GM23248 (cell line): ENCODE measurements at regions not wholly inside any gene's neighbourhood (a gene's known extent, or its start where the extent isn't known, plus 50 kb on each side); places are given as distances from the start of the nearest gene placed in this dataset.

Experiments
- DNase-seq: peaks from one replicate; pipeline ENCODE4 v3.0.0-alpha.2; 2015
- H2AFZ ChIP-seq: fragments of 200-600 bp; sonication (generic); 2 replicates; pipeline ENCODE4 v1.6.1; 2016; ENCODE audit warnings: antibody characterized with exemption
- H3F3A ChIP-seq: fragments of 200-600 bp; sonication (generic); 2 replicates; pipeline ENCODE4 v1.6.1; 2016; ENCODE audit warnings: mild to moderate bottlenecking, antibody characterized with exemption, mixed run types; ENCODE audit not compliant: insufficient read depth
- H3K27ac ChIP-seq: fragments of 200-600 bp; sonication (generic); 2 replicates; pipeline ENCODE4 v1.5.1; 2016; ENCODE audit warnings: mild to moderate bottlenecking
- H3K27me3 ChIP-seq: fragments of 200-600 bp; sonication (generic); replicated peaks from 2 replicates; pipeline ENCODE4 v1.6.1; 2016; ENCODE audit warnings: mild to moderate bottlenecking; ENCODE audit not compliant: insufficient read depth
- H3K36me3 ChIP-seq: fragments of 200-600 bp; sonication (generic); 2 replicates; pipeline ENCODE4 v1.6.1; 2016; ENCODE audit warnings: low read depth, mild to moderate bottlenecking
- H3K4me1 ChIP-seq: fragments of 200-600 bp; sonication (generic); 2 replicates; pipeline ENCODE4 v1.6.1; 2016; ENCODE audit warnings: mild to moderate bottlenecking; ENCODE audit not compliant: insufficient read depth
- H3K4me2 ChIP-seq: fragments of 200-600 bp; sonication (generic); one replicate; pipeline ENCODE4 v1.6.1; 2016; ENCODE audit warnings: mild to moderate bottlenecking; ENCODE audit not compliant: unreplicated experiment
- H3K4me3 ChIP-seq: fragments of 200-600 bp; sonication (generic); 2 replicates; pipeline ENCODE4 v1.5.1; 2016; ENCODE audit warnings: mild to moderate bottlenecking
- H3K79me2 ChIP-seq: fragments of 200-600 bp; sonication (generic); 2 replicates; pipeline ENCODE4 v1.6.1; 2016; ENCODE audit warnings: mild to moderate bottlenecking; ENCODE audit not compliant: insufficient read depth
- H3K9ac ChIP-seq: fragments of 200-600 bp; sonication (generic); 2 replicates; pipeline ENCODE4 v1.6.1; 2016; ENCODE audit warnings: mild to moderate bottlenecking
- H3K9me2 ChIP-seq: fragments of 200-600 bp; sonication (generic); 2 replicates; pipeline ENCODE4 v1.6.1; 2016; ENCODE audit warnings: mixed run types, mild to moderate bottlenecking, moderate library complexity; ENCODE audit not compliant: insufficient read depth
- H3K9me3 ChIP-seq: fragments of 200-600 bp; sonication (generic); one replicate; pipeline ENCODE4 v1.6.1; 2017; ENCODE audit warnings: low read depth
- H4K20me1 ChIP-seq: fragments of 200-600 bp; sonication (generic); 2 replicates; pipeline ENCODE4 v1.6.0; 2016; ENCODE audit not compliant: insufficient read depth
- EZH2 ChIP-seq: fragments of 200-600 bp; sonication (generic); IDR thresholded peaks from 2 replicates; pipeline ENCODE4 v1.6.1; 2018; ENCODE audit warnings: antibody characterized with exemption, mild to moderate bottlenecking; ENCODE audit not compliant: insufficient read depth, poor library complexity, severe bottlenecking
- EZH2phosphoT487 ChIP-seq: fragments of 200-600 bp; sonication (generic); IDR thresholded peaks from 2 replicates; pipeline ENCODE4 v1.6.1; 2018; ENCODE audit warnings: antibody characterized with exemption, moderate library complexity, mild to moderate bottlenecking, low read depth; ENCODE audit not compliant: insufficient read depth
- WGBS, 2 experiments: methylation state at CpG; one replicate each; pipeline ENCODE4 v1.1.6; 2015 to 2017; ENCODE audit warnings: low lambda C conversion rate in 2 of 2, low coverage in 1 of 2; ENCODE audit errors: missing lambda C conversion rate in 2 of 2; 5-methylcytosine and 5-hydroxymethylcytosine counted together
- in situ Hi-C: fragments of 300-500 bp; cut with MboI; formaldehyde crosslinking; loops from 2 replicates; pipeline ENCODE4 v1.15.0; 2020

GRCh38 chr4:96352051-96352517 is 512.2 kb downstream of the PDHA2 start:
- Histone ChIP-seq H3K79me2 (no peaks in the 10 kb centered on the region), H3K4me2 (no peak overlapping the region), H2AFZ (no peak overlapping the region), H3K27me3 (no peaks in the 10 kb centered on the region), H3K9ac (no peak overlapping the region), H3K4me1 (no peaks in the 10 kb centered on the region), H3K27ac (no peak overlapping the region), H3K9me2 (no peaks in the 10 kb centered on the region), H3F3A (no peaks in the 10 kb centered on the region), H4K20me1 (no peaks in the 10 kb centered on the region), H3K36me3 (no peaks in the 10 kb centered on the region), H3K9me3 (no peaks in the 10 kb centered on the region), H3K4me3 (no peak overlapping the region)
- no peak for DNase-seq
- in situ Hi-C loops, result no loop called here
- 0 to 1% methylated on average over 3 of the region's 3 CpGs for WGBS, 2 experiments
- TF ChIP-seq EZH2phosphoT487 (no peak), EZH2 (no peak)

GRCh38 chr4:96354036-96354712 is 514.3 kb downstream of the PDHA2 start:
- no peak overlapping the region for H3K9ac ChIP-seq
- no peaks in the 10 kb centered on the region for H3K9me3 ChIP-seq
- in situ Hi-C loops, result no loop called here
- DNase-seq, result no peak
- no peak overlapping the region for H2AFZ ChIP-seq
- no peaks in the 10 kb centered on the region for H3F3A ChIP-seq
- H4K20me1 ChIP-seq, result no peaks in the 10 kb centered on the region
- no peak for TF ChIP-seq EZH2
- no peak for TF ChIP-seq EZH2phosphoT487
- WGBS, 2 experiments, result 8 to 10% methylated on average over 2 of the region's 2 CpGs
- no peaks in the 10 kb centered on the region for H3K36me3 ChIP-seq
- H3K4me3 ChIP-seq, result no peak overlapping the region
- no peaks in the 10 kb centered on the region for H3K4me1 ChIP-seq
- no peaks in the 10 kb centered on the region for H3K27me3 ChIP-seq
- no peaks in the 10 kb centered on the region for H3K79me2 ChIP-seq
- no peak overlapping the region for H3K4me2 ChIP-seq
- no peaks in the 10 kb centered on the region for H3K9me2 ChIP-seq
- H3K27ac ChIP-seq, result no peak overlapping the region

GRCh38 chr4:96355414-96355813 is 515.5 kb downstream of the PDHA2 start:
- in situ Hi-C loops, result no loop called here
- no peak overlapping the region for H2AFZ ChIP-seq
- no peaks in the 10 kb centered on the region for H3F3A ChIP-seq
- no peaks in the 10 kb centered on the region for H3K79me2 ChIP-seq
- 29 to 36% methylated on average over 2 of the region's 2 CpGs for WGBS, 2 experiments
- H3K9me2 ChIP-seq, result no peaks in the 10 kb centered on the region
- no peak overlapping the region for H3K9ac ChIP-seq
- H3K4me2 ChIP-seq, result no peak overlapping the region
- DNase-seq, result no peak
- H3K4me1 ChIP-seq, result no peaks in the 10 kb centered on the region
- no peaks in the 10 kb centered on the region for H4K20me1 ChIP-seq
- H3K36me3 ChIP-seq, result no peaks in the 10 kb centered on the region
- H3K27me3 ChIP-seq, result no peaks in the 10 kb centered on the region
- H3K4me3 ChIP-seq, result no peak overlapping the region
- no peaks in the 10 kb centered on the region for H3K9me3 ChIP-seq
- no peak overlapping the region for H3K27ac ChIP-seq
- TF ChIP-seq EZH2, result no peak
- no peak for TF ChIP-seq EZH2phosphoT487

- DNase-seq, result no peak
- H3K9me2 ChIP-seq, result no peaks in the 10 kb centered on the region
- in situ Hi-C loops, result no loop called here
- no peaks in the 10 kb centered on the region for H3K9me3 ChIP-seq
- 4 to 7% methylated on average over 2 of the region's 2 CpGs for whole genome bisulfite sequencing, 2 experiments
- no peak overlapping the region for H3K4me2 ChIP-seq
- no peaks in the 10 kb centered on the region for H3K27me3 ChIP-seq
- no peak overlapping the region for H3K4me3 ChIP-seq
- no peaks in the 10 kb centered on the region for H3K4me1 ChIP-seq
- no peaks in the 10 kb centered on the region for H3K36me3 ChIP-seq
- no peak overlapping the region for H2AFZ ChIP-seq
- no peaks in the 10 kb centered on the region for H3F3A ChIP-seq
- TF ChIP-seq EZH2phosphoT487, result no peak
- no peak for TF ChIP-seq EZH2
- no peak overlapping the region for H3K27ac ChIP-seq
- H3K9ac ChIP-seq, result no peak overlapping the region
- no peaks in the 10 kb centered on the region for H4K20me1 ChIP-seq
- H3K79me2 ChIP-seq, result no peaks in the 10 kb centered on the region
Observed at GRCh38 chr4:96356591-96357370, 516.9 kb downstream of the PDHA2 start.
